Hepatocyte (in vitro differentiated cells): ENCODE measurements at regions not wholly inside any gene's neighbourhood (a gene's known extent, or its start where the extent isn't known, plus 50 kb on each side); places are given as distances from the start of the nearest gene placed in this dataset.

ENCODE experiments used
- DNase-seq: peaks from one replicate; pipeline ENCODE4 v3.0.0-alpha.2; 2016; ENCODE audit warnings: low spot score
- H2AFZ ChIP-seq: fragments of 200-600 bp; sonication (generic); 2 replicates; pipeline ENCODE4 v1.6.0; 2016; ENCODE audit warnings: antibody characterized with exemption, mild to moderate bottlenecking
- H3K27ac ChIP-seq: fragments of 200-600 bp; sonication (generic); 2 replicates; pipeline ENCODE4 v1.5.1; 2016; ENCODE audit warnings: mild to moderate bottlenecking
- H3K27me3 ChIP-seq: fragments of 200-600 bp; sonication (generic); 2 replicates; pipeline ENCODE4 v1.6.1; 2016
- H3K36me3 ChIP-seq: fragments of 200-600 bp; sonication (generic); replicated peaks from 2 replicates; pipeline ENCODE4 v1.5.1; 2016; ENCODE audit warnings: low read depth; ENCODE audit not compliant: insufficient read depth
- H3K4me1 ChIP-seq: fragments of 200-600 bp; sonication (generic); 2 replicates; pipeline ENCODE4 v1.5.1; 2016; ENCODE audit warnings: mild to moderate bottlenecking, moderate library complexity; ENCODE audit not compliant: insufficient read depth
- H3K4me2 ChIP-seq: fragments of 200-600 bp; sonication (generic); 2 replicates; pipeline ENCODE4 v1.6.0; 2016
- H3K4me3 ChIP-seq: fragments of 200-600 bp; sonication (generic); 2 replicates; pipeline ENCODE4 v1.5.1; 2016; ENCODE audit warnings: mild to moderate bottlenecking
- H3K79me2 ChIP-seq: fragments of 200-600 bp; sonication (generic); 2 replicates; pipeline ENCODE4 v1.6.0; 2017; ENCODE audit warnings: mild to moderate bottlenecking
- H3K9me2 ChIP-seq: fragments of 200-600 bp; sonication (generic); replicated peaks from 2 replicates; pipeline ENCODE4 v1.6.0; 2017; ENCODE audit warnings: mild to moderate bottlenecking; ENCODE audit not compliant: insufficient read depth
- H3K9me3 ChIP-seq: fragments of 200-600 bp; sonication (generic); 2 replicates; pipeline ENCODE4 v1.5.1; 2016; ENCODE audit warnings: low read depth, mild to moderate bottlenecking
- H4K20me1 ChIP-seq: fragments of 200-600 bp; sonication (generic); 2 replicates; pipeline ENCODE4 v1.6.0; 2016; ENCODE audit warnings: mild to moderate bottlenecking; ENCODE audit not compliant: insufficient read depth, poor library complexity, severe bottlenecking
- CTCF ChIP-seq: fragments of 200-600 bp; sonication (generic); IDR thresholded peaks from 2 replicates; pipeline ENCODE4 v1.5.1; 2016; ENCODE audit warnings: antibody characterized with exemption, mild to moderate bottlenecking; ENCODE audit not compliant: poor library complexity
- EZH2 ChIP-seq: fragments of 200-600 bp; sonication (generic); IDR thresholded peaks from 2 replicates; pipeline ENCODE4 v1.6.1; 2016; ENCODE audit warnings: antibody characterized with exemption, mild to moderate bottlenecking, borderline replicate concordance
- EZH2phosphoT487 ChIP-seq: fragments of 200-600 bp; sonication (generic); IDR thresholded peaks from one replicate; pipeline ENCODE4 v1.6.1; 2018; ENCODE audit warnings: antibody characterized with exemption, mild to moderate bottlenecking, low read depth, moderate library complexity; ENCODE audit not compliant: unreplicated experiment, severe bottlenecking
- WGBS: methylation state at CpG from one replicate; pipeline ENCODE4 v1.1.6; 2016; ENCODE audit warnings: low lambda C conversion rate; ENCODE audit errors: missing lambda C conversion rate; 5-methylcytosine and 5-hydroxymethylcytosine counted together

- Histone ChIP-seq H3K79me2 (no peaks in the 10 kb centered on the region), H3K27ac (no peak overlapping the region), H3K9me3 (no peaks in the 10 kb centered on the region), H4K20me1 (no peaks in the 10 kb centered on the region), H3K36me3 (no peaks in the 10 kb centered on the region), H3K9me2 (no peaks in the 10 kb centered on the region), H2AFZ (no peak overlapping the region), H3K27me3 (no peaks in the 10 kb centered on the region), H3K4me2 (no peak overlapping the region), H3K4me3 (no peak overlapping the region), H3K4me1 (no peaks in the 10 kb centered on the region)
- TF ChIP-seq CTCF (no peak), EZH2 (no peak), EZH2phosphoT487 (no peak)
- 97% methylated on average over 4 of the region's 4 CpGs for WGBS
- no peak for DNase-seq
Observed at GRCh38 chr13:31054632-31055031, 107.1 kb downstream of the HSPH1 start.

- H4K20me1 ChIP-seq = no peaks in the 10 kb centered on the region
- WGBS = 94% methylated on average over 5 of the region's 6 CpGs
- H3K4me2 ChIP-seq = no peak overlapping the region
- no peak overlapping the region for H3K4me3 ChIP-seq
- no peaks in the 10 kb centered on the region for H3K79me2 ChIP-seq
- H3K27ac ChIP-seq = no peak overlapping the region
- H2AFZ ChIP-seq = no peak overlapping the region
- DNase-seq = no peak
- H3K9me2 ChIP-seq = no peaks in the 10 kb centered on the region
- TF ChIP-seq EZH2phosphoT487 (no peak), CTCF (no peak), EZH2 (no peak)
- no peaks in the 10 kb centered on the region for H3K9me3 ChIP-seq
- H3K4me1 ChIP-seq = no peaks in the 10 kb centered on the region
- H3K36me3 ChIP-seq = no peaks in the 10 kb centered on the region
- H3K27me3 ChIP-seq = no peaks in the 10 kb centered on the region
Observed at GRCh38 chr13:31053896-31054295, 107.8 kb downstream of the HSPH1 start.

GRCh38 chr13:31053091-31053490, 108.6 kb downstream of the HSPH1 start:
- TF ChIP-seq EZH2 (no peak), CTCF (no peak), EZH2phosphoT487 (no peak)
- Histone ChIP-seq H3K79me2 (no peaks in the 10 kb centered on the region), H3K36me3 (no peaks in the 10 kb centered on the region), H3K4me1 (no peaks in the 10 kb centered on the region), H3K4me2 (no peak overlapping the region), H3K9me2 (no peaks in the 10 kb centered on the region), H4K20me1 (no peaks in the 10 kb centered on the region), H3K27me3 (no peaks in the 10 kb centered on the region), H2AFZ (no peak overlapping the region), H3K4me3 (no peak overlapping the region), H3K27ac (no peak overlapping the region), H3K9me3 (no peaks in the 10 kb centered on the region)
- DNase-seq = no peak
- 74% methylated on average over 7 of the region's 7 CpGs for WGBS

GRCh38 chr13:31052478-31052877, 109.2 kb downstream of the HSPH1 start:
- peaks cover 2% of the 10 kb centered on the region for H3K4me1 ChIP-seq
- no peak for TF ChIP-seq EZH2
- no peak for TF ChIP-seq EZH2phosphoT487
- no peak for TF ChIP-seq CTCF
- H3K79me2 ChIP-seq = no peaks in the 10 kb centered on the region
- no peaks in the 10 kb centered on the region for H3K36me3 ChIP-seq
- H3K4me2 ChIP-seq = no peak overlapping the region
- no peaks in the 10 kb centered on the region for H3K9me3 ChIP-seq
- H3K9me2 ChIP-seq = no peaks in the 10 kb centered on the region
- no peak overlapping the region for H2AFZ ChIP-seq
- DNase-seq = no peak
- H3K27me3 ChIP-seq = no peaks in the 10 kb centered on the region
- H4K20me1 ChIP-seq = no peaks in the 10 kb centered on the region
- H3K27ac ChIP-seq = no peak overlapping the region
- H3K4me3 ChIP-seq = no peak overlapping the region
- 90% methylated on average over 8 of the region's 8 CpGs for WGBS
